ENCODE measurements at regions not wholly inside any gene's neighbourhood (a gene's known extent, or its start where the extent isn't known, plus 50 kb on each side); places are given as distances from the start of the nearest gene placed in this dataset.

DNA sequence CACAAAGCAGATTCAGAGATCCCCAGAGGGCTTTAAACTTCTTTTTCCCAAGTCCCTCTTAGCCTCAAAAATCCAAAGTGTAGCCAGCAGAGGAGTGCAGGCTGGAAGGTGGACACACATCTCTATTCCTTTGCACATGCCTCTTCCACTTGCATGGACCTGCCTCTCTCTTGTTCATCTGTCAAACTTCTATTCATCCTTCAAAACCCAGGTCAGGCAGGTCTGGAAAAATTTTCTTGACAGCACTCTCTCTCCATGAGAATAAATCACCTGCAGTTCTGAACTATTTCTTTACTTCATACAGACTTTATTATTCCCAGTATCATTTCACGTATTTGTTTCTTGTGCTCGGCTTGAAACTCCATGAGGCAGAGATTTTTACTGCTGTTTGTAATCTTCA, 127.5 kb downstream of the SS18 start:
- no peak for DNase-seq (ENCODE audit: low spot score)
- intact Hi-C loops (cut with micrococcal nuclease): no loop called here
- no peaks in the 10 kb centered on the region for H3K36me3 Mint-ChIP-seq (ENCODE audit: low read depth)
- H3K9me3 Mint-ChIP-seq: no peaks in the 10 kb centered on the region
- H3K27me3 Mint-ChIP-seq (ENCODE audit: low read depth): peaks cover 14% of the 10 kb centered on the region
- H3K27ac Mint-ChIP-seq: no peak overlapping the region
- no peaks in the 10 kb centered on the region for H3K4me1 Mint-ChIP-seq (ENCODE audit: low read depth)
- H3K4me3 Mint-ChIP-seq (ENCODE audit: low read depth): no peak overlapping the region

DNA sequence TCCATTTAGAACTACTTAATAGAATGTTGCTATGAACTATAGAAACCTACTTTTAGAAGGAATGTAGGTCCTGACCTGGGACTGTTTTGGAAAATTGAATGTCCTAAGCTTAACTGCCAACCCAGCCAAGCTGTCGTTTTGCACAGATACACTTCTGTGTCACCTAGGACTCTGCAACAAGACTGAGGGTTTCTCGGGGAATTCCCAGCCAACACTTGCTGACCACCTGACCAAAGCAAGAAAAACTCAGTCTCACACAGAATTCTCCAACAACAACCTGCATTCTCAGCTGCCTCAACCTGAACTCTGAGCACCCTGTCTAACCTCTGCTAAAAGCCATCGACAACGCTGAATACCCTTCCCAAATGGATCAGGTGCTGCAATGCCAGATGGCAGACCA, 128.2 kb downstream of the SS18 start:
- Mint-ChIP-seq H3K27ac (no peak overlapping the region), H3K27me3 (ENCODE audit: low read depth) (peaks cover 14% of the 10 kb centered on the region), H3K36me3 (ENCODE audit: low read depth) (no peaks in the 10 kb centered on the region), H3K9me3 (no peaks in the 10 kb centered on the region), H3K4me3 (ENCODE audit: low read depth) (no peak overlapping the region), H3K4me1 (ENCODE audit: low read depth) (no peaks in the 10 kb centered on the region)
- intact Hi-C loops (cut with micrococcal nuclease): no loop called here
- no peak for DNase-seq (ENCODE audit: low spot score)

DNA sequence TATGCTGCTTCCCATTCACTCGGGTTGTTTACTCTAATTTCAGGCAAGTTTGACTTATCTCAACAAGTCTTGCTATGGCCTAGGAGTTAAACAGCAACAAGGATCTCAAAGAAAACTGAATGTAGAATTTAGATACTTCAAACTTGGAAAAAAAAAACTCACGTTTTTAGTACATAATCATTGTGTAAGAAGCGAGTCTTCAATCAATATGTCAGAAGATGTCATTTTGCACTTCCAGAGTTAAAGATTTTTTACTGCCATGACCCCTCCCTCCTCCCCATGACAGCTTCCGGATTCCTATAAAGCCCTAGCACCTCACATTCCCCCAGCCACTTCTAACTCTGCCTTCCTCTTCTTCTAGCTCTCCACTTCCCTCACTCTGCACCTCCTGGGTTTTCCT, 133.4 kb downstream of the SS18 start:
- peaks cover 2% of the 10 kb centered on the region for H3K27me3 Mint-ChIP-seq (ENCODE audit: low read depth)
- H3K4me3 Mint-ChIP-seq (ENCODE audit: low read depth): no peak overlapping the region
- DNase-seq (ENCODE audit: low spot score): no peak
- no peak overlapping the region for H3K27ac Mint-ChIP-seq
- intact Hi-C loops (cut with micrococcal nuclease): loop anchor here (10.0 kb wide), 1 partner anchor 62 kb away; no protein-coding TSS in a partner anchor
- H3K36me3 Mint-ChIP-seq (ENCODE audit: low read depth): no peaks in the 10 kb centered on the region
- H3K4me1 Mint-ChIP-seq (ENCODE audit: low read depth): peaks cover 8% of the 10 kb centered on the region
- no peaks in the 10 kb centered on the region for H3K9me3 Mint-ChIP-seq

GRCh38 chr18:25953111-25953510, 137.3 kb downstream of the SS18 start:
- Mint-ChIP-seq H3K4me3 (ENCODE audit: low read depth) (no peak overlapping the region), H3K4me1 (ENCODE audit: low read depth) (peaks cover 8% of the 10 kb centered on the region), H3K27me3 (ENCODE audit: low read depth) (no peaks in the 10 kb centered on the region), H3K9me3 (no peaks in the 10 kb centered on the region), H3K36me3 (ENCODE audit: low read depth) (no peaks in the 10 kb centered on the region), H3K27ac (no peak overlapping the region)
- no peak for DNase-seq (ENCODE audit: low spot score)
- intact Hi-C loops (cut with micrococcal nuclease): loop anchor here (10.0 kb wide), 1 partner anchor 58 kb away; no protein-coding TSS in a partner anchor

- H3K36me3 Mint-ChIP-seq (ENCODE audit: low read depth): no peaks in the 10 kb centered on the region
- no peak overlapping the region for H3K4me3 Mint-ChIP-seq (ENCODE audit: low read depth)
- no peak for DNase-seq (ENCODE audit: low spot score)
- no peak overlapping the region for H3K27ac Mint-ChIP-seq
- H3K9me3 Mint-ChIP-seq: no peaks in the 10 kb centered on the region
- H3K4me1 Mint-ChIP-seq (ENCODE audit: low read depth): peaks cover 8% of the 10 kb centered on the region
- peaks cover 5% of the 10 kb centered on the region for H3K27me3 Mint-ChIP-seq (ENCODE audit: low read depth)
- intact Hi-C loops (cut with micrococcal nuclease): loop anchor here (10.0 kb wide), 1 partner anchor 56 kb away; no protein-coding TSS in a partner anchor
Observed at GRCh38 chr18:25950321-25950720, 140.1 kb downstream of the SS18 start.

GRCh38 chr18:25946540-25946939, 143.9 kb downstream of the SS18 start:
- Mint-ChIP-seq H3K36me3 (ENCODE audit: low read depth) (no peaks in the 10 kb centered on the region), H3K9me3 (no peaks in the 10 kb centered on the region), H3K4me1 (ENCODE audit: low read depth) (no peaks in the 10 kb centered on the region), H3K4me3 (ENCODE audit: low read depth) (no peak overlapping the region), H3K27ac (no peak overlapping the region), H3K27me3 (ENCODE audit: low read depth) (peaks cover 5% of the 10 kb centered on the region)
- intact Hi-C loops (cut with micrococcal nuclease): no loop called here
- DNase-seq (ENCODE audit: low spot score): no peak

GRCh38 chr18:25935356-25935755, 155.1 kb downstream of the SS18 start:
- peaks cover 14% of the 10 kb centered on the region for H3K27me3 Mint-ChIP-seq (ENCODE audit: low read depth)
- intact Hi-C loops (cut with micrococcal nuclease): no loop called here
- H3K27ac Mint-ChIP-seq: no peak overlapping the region
- no peaks in the 10 kb centered on the region for H3K9me3 Mint-ChIP-seq
- DNase-seq (ENCODE audit: low spot score): no peak
- no peak overlapping the region for H3K4me3 Mint-ChIP-seq (ENCODE audit: low read depth)
- H3K4me1 Mint-ChIP-seq (ENCODE audit: low read depth): no peaks in the 10 kb centered on the region
- H3K36me3 Mint-ChIP-seq (ENCODE audit: low read depth): no peaks in the 10 kb centered on the region

- Mint-ChIP-seq H3K9me3 (no peaks in the 10 kb centered on the region), H3K27ac (no peak overlapping the region), H3K36me3 (ENCODE audit: low read depth) (no peaks in the 10 kb centered on the region), H3K27me3 (ENCODE audit: low read depth) (peaks cover 4% of the 10 kb centered on the region), H3K4me1 (ENCODE audit: low read depth) (no peaks in the 10 kb centered on the region), H3K4me3 (ENCODE audit: low read depth) (no peak overlapping the region)
- intact Hi-C loops (cut with micrococcal nuclease): no loop called here
- DNase-seq (ENCODE audit: low spot score): no peak
Observed at GRCh38 chr18:25931126-25931525, 159.3 kb downstream of the SS18 start.

- H3K27ac Mint-ChIP-seq: no peak overlapping the region
- H3K4me1 Mint-ChIP-seq (ENCODE audit: low read depth): no peaks in the 10 kb centered on the region
- H3K4me3 Mint-ChIP-seq (ENCODE audit: low read depth): no peak overlapping the region
- DNase-seq (ENCODE audit: low spot score): no peak
- H3K9me3 Mint-ChIP-seq: no peaks in the 10 kb centered on the region
- peaks cover 4% of the 10 kb centered on the region for H3K27me3 Mint-ChIP-seq (ENCODE audit: low read depth)
- intact Hi-C loops (cut with micrococcal nuclease): no loop called here
- H3K36me3 Mint-ChIP-seq (ENCODE audit: low read depth): no peaks in the 10 kb centered on the region
Observed at GRCh38 chr18:25929787-25930186, 160.6 kb downstream of the SS18 start.

GRCh38 chr18:25927830-25928229, 162.6 kb downstream of the SS18 start:
- H3K36me3 Mint-ChIP-seq (ENCODE audit: low read depth): no peaks in the 10 kb centered on the region
- H3K4me1 Mint-ChIP-seq (ENCODE audit: low read depth): no peaks in the 10 kb centered on the region
- intact Hi-C loops (cut with micrococcal nuclease): no loop called here

DNA sequence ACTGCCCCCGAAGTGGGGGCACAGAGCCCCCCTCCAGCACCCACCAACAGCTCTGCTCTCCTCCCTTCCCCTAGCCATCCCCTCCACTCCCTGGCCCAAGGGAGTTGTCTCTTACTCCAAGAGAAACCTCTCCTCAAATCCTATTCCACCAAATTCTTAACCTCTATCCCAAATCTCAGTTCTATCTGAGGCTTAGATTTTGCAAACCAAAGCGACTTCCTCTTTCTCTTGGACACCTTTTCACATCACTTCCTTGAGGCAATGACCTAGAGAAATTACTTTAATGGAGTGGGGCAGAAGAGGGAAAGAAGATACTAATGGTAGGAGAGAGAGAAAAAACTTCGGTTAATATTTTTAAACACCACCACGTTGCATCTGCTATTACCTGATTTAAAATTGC, 167.2 kb downstream of the SS18 start:
- DNase-seq (ENCODE audit: low spot score): no peak
- Mint-ChIP-seq H3K4me1 (ENCODE audit: low read depth) (no peaks in the 10 kb centered on the region), H3K4me3 (ENCODE audit: low read depth) (no peak overlapping the region), H3K27me3 (ENCODE audit: low read depth) (peaks cover 2% of the 10 kb centered on the region), H3K36me3 (ENCODE audit: low read depth) (no peaks in the 10 kb centered on the region), H3K9me3 (no peaks in the 10 kb centered on the region), H3K27ac (no peak overlapping the region)
- intact Hi-C loops (cut with micrococcal nuclease): no loop called here

More at GRCh38 chr18:25927830-25928229, 162.6 kb downstream of the SS18 start:
- no peaks in the 10 kb centered on the region for H3K9me3 Mint-ChIP-seq
- no peak for DNase-seq (ENCODE audit: low spot score)
- peaks cover 2% of the 10 kb centered on the region for H3K27me3 Mint-ChIP-seq (ENCODE audit: low read depth)
- H3K4me3 Mint-ChIP-seq (ENCODE audit: low read depth): no peak overlapping the region
- no peak overlapping the region for H3K27ac Mint-ChIP-seq

DNA sequence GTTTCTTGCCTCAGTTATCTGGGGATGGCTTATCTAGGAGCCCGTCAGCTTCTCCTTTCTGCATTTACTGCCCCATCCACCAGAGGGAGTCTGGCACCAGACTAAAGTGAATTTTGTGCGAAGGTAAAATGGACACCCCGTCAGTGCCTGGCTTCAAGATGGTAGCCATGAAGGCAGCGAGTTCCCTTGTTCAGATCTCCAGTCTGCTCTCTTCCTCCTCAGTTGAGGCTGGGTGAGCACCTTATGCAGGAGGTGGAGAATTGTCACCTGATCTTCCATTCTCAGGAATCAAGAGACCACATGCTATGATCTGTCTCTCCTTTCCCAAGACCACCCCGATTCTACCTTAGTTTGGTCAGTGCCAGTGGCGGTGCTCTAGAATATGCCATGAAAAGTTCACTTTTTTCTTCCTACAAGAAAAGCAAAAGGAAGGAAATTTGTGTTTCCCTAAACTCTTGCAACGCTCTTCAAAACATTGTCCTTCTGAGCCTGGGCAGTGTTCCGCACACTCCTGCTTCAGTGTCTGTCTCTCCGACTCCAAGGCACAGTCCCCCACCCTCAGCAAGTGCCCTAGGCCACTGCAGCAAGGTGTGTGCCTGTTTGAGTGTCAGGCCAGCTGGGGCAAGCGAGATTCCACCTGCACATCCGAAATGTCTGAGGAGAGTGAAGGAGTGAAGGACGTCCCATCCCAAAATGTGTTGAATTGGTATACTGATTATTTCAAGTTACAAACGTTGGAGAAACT, 168.6 kb downstream of the SS18 start:
- Mint-ChIP-seq H3K9me3 (no peaks in the 10 kb centered on the region), H3K27ac (no peak overlapping the region), H3K4me1 (ENCODE audit: low read depth) (no peaks in the 10 kb centered on the region), H3K27me3 (ENCODE audit: low read depth) (peaks cover 3% of the 10 kb centered on the region), H3K36me3 (ENCODE audit: low read depth) (no peaks in the 10 kb centered on the region), H3K4me3 (ENCODE audit: low read depth) (no peak overlapping the region)
- intact Hi-C loops (cut with micrococcal nuclease): no loop called here
- peak; percentile 27 for DNase-seq (ENCODE audit: low spot score)

GRCh38 chr18:25915907-25916306, 174.5 kb downstream of the SS18 start:
- H3K36me3 Mint-ChIP-seq (ENCODE audit: low read depth): no peaks in the 10 kb centered on the region
- H3K4me3 Mint-ChIP-seq (ENCODE audit: low read depth): no peak overlapping the region
- H3K9me3 Mint-ChIP-seq: no peaks in the 10 kb centered on the region
- no peak for DNase-seq (ENCODE audit: low spot score)
- no peaks in the 10 kb centered on the region for H3K4me1 Mint-ChIP-seq (ENCODE audit: low read depth)
- peaks cover 3% of the 10 kb centered on the region for H3K27me3 Mint-ChIP-seq (ENCODE audit: low read depth)
- intact Hi-C loops (cut with micrococcal nuclease): no loop called here
- no peak overlapping the region for H3K27ac Mint-ChIP-seq

Data from activated T-helper 2 cell treated with anti-CD3 and anti-CD28 coated beads, Interferon-gamma antibody, Interleukin-2, Interleukin-4, amounts not matched to agents 10 μg/mL and 5 μg/mL and 100 μg/mL, durations not matched to agents 14 hours and 24 hours and 36 hours (primary cell).